GM10248 (cell line): ENCODE measurements at regions not wholly inside any gene's neighbourhood (a gene's known extent, or its start where the extent isn't known, plus 50 kb on each side); places are given as distances from the start of the nearest gene placed in this dataset.

ENCODE experiments used
- CTCF ChIA-PET: fragments of 300-600 bp; sonication (Branson Sonifier 250); formaldehyde crosslinking; extraction: SDS; loops from one replicate; lab custom pipeline; 2021; ENCODE audit warnings: antibody characterized with exemption; lab: Yijun Ruan, JAX
- POLR2A ChIA-PET: fragments of 350-650 bp; sonication (Branson Sonifier 250); formaldehyde crosslinking; extraction: SDS; loops from one replicate; lab custom pipeline; 2020; ENCODE audit warnings: antibody characterized with exemption; lab: Yijun Ruan, JAX
- DNase-seq: peaks from one replicate; pipeline ENCODE4 v3.0.0; 2012; ENCODE audit errors: extremely low spot score
- TF ChIP-seq, protein P1 (sequence below): IDR thresholded peaks from 2 replicates; pipeline ENCODE4 v1.5.1; 2012; ENCODE audit warnings: mild to moderate bottlenecking, low read depth; ENCODE audit errors: extremely low read depth, missing control alignments, control extremely low read depth

DNA sequence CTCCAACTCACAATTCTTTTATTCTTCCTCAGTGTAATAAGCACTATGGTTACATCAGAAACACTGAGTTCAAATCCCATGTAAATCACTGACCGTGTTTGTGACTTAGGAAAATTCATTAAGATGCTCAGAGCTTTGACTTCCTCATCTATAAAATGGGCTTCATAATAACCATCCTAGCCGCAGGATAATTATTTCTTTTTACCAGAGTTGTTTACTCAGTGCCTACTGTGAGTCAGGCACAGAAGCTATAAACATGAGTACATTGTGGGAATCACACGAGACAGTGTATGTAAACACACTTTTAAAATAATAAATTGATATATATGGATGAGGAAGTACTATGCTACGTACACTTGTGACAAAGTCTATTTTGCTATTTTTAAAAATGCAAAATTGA, 296.3 kb upstream of the TENM3 start:
- no peak for DNase-seq
- ChIA-PET CTCF (no interaction called here), POLR2A (no interaction called here)
- TF ChIP-seq, protein P1, sequence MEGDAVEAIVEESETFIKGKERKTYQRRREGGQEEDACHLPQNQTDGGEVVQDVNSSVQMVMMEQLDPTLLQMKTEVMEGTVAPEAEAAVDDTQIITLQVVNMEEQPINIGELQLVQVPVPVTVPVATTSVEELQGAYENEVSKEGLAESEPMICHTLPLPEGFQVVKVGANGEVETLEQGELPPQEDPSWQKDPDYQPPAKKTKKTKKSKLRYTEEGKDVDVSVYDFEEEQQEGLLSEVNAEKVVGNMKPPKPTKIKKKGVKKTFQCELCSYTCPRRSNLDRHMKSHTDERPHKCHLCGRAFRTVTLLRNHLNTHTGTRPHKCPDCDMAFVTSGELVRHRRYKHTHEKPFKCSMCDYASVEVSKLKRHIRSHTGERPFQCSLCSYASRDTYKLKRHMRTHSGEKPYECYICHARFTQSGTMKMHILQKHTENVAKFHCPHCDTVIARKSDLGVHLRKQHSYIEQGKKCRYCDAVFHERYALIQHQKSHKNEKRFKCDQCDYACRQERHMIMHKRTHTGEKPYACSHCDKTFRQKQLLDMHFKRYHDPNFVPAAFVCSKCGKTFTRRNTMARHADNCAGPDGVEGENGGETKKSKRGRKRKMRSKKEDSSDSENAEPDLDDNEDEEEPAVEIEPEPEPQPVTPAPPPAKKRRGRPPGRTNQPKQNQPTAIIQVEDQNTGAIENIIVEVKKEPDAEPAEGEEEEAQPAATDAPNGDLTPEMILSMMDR: no peak

DNA sequence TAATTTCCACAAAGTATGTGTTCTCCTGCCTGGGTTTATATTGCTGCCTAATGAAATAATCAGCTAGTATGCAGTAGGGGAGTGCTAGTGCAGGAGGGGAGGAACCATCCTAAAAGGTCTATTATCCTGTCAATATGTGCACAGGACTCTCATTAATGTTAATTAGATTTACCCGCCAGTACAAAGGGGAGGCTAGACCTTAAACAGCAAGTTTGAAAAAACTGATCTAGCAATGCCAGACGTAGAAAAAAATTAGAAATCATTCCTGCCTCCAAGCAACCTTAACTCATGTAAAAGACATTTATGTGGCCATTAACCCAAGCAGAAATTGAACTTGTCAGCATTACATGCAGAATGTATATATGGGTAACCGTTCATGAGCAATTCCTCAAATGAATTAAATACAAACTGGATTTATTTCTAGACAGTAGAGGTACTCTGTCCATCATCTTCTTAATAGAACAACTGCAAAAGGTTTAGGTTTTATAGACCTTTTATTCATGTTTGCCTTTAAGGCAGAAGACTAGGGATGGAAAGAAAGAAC, 294.3 kb upstream of the TENM3 start:
- TF ChIP-seq, protein P1: no peak
- ChIA-PET CTCF (no interaction called here), POLR2A (no interaction called here)
- no peak for DNase-seq

GRCh38 chr4:181949704-181950312, 293.4 kb upstream of the TENM3 start:
- TF ChIP-seq, protein P1: no peak
- ChIA-PET CTCF (no interaction called here), POLR2A (no interaction called here)
- no peak for DNase-seq

GRCh38 chr4:181950372-181951127, 292.7 kb upstream of the TENM3 start:
- DNase-seq: no peak
- ChIA-PET CTCF (no interaction called here), POLR2A (no interaction called here)
- TF ChIP-seq, protein P1: no peak

GRCh38 chr4:181951265-181951664, 291.9 kb upstream of the TENM3 start:
- CTCF ChIA-PET: no interaction called here
- POLR2A ChIA-PET: no interaction called here
- TF ChIP-seq, protein P1: no peak
- DNase-seq: no peak

GRCh38 chr4:181952478-181952877, 290.7 kb upstream of the TENM3 start:
- POLR2A ChIA-PET: no interaction called here
- no peak for DNase-seq
- TF ChIP-seq, protein P1: no peak
- CTCF ChIA-PET: no interaction called here
